Left lung (tissue), 4 donors: ENCODE measurements at regions not wholly inside any gene's neighbourhood (a gene's known extent, or its start where the extent isn't known, plus 50 kb on each side); places are given as distances from the start of the nearest gene placed in this dataset.

Source experiments
- ATAC-seq: fragments of 200-7000 bp; cut with Tn5 transposase; one replicate; pipeline ENCODE4 v1.9.1; 2020; ENCODE audit warnings: moderate library complexity
- DNase-seq, 4 donors: peaks; one replicate each; pipeline ENCODE4 v3.0.0-alpha.2; 2013 to 2020
- H3K27ac ChIP-seq, 2 donors: fragments of 200-600 bp; sonication (generic) in 1 of 2; one replicate each; pipeline versions ENCODE4 v1.5.0 to v1.8.0; 2020 to 2021
- H3K27me3 ChIP-seq, 2 donors: fragments of 200-600 bp; sonication (generic) in 1 of 2; one replicate each; pipeline versions ENCODE4 v1.5.0 to v1.8.0; 2020 to 2021
- H3K36me3 ChIP-seq, 2 donors: fragments of 200-600 bp; sonication (generic) in 1 of 2; one replicate each; pipeline versions ENCODE4 v1.5.0 to v1.8.0; 2020 to 2021
- H3K4me1 ChIP-seq, 2 donors: fragments of 200-600 bp; one replicate each; pipeline ENCODE4 v1.8.0; 2021
- H3K4me3 ChIP-seq, 2 donors: fragments of 200-600 bp; sonication (generic) in 1 of 2; one replicate each; pipeline versions ENCODE4 v1.5.0 to v1.8.0; 2020 to 2021; ENCODE audit warnings: mild to moderate bottlenecking in 1 of 2
- H3K9me3 ChIP-seq, 2 donors: fragments of 200-600 bp; sonication (generic) in 1 of 2; one replicate each; pipeline versions ENCODE4 v1.5.0 to v1.8.0; 2020 to 2021
- CTCF ChIP-seq, 2 donors: fragments of 200-600 bp; sonication (generic) in 1 of 2; IDR thresholded peaks; one replicate each; pipeline versions ENCODE4 v1.5.0 to v1.8.0; 2021; ENCODE audit warnings: antibody characterized with exemption in 2 of 2
- intact Hi-C, 2 donors: fragments of 100-400 bp; cut with DNase I; formaldehyde crosslinking; loops; one replicate each; pipeline versions ENCODE4 v1.11.2 to v1.14.2; 2022
- donor health status: DM: no; HTN: yes; CAD: no.
- donor health status: DM: no; HTN: no; CAD: no.

- Histone ChIP-seq H3K4me1 (no peaks in the 10 kb centered on the region), H3K27me3 (peaks cover 0 to 16% of the 10 kb centered on the region in 2 donors), H3K36me3 (no peaks in the 10 kb centered on the region), H3K4me3 (no peak overlapping the region), H3K9me3 (no peaks in the 10 kb centered on the region), H3K27ac (no peak overlapping the region)
- ATAC-seq (no peak), DNase-seq (no peak)
- intact Hi-C loops: no loop called here
- no peak for TF ChIP-seq CTCF (IDR thresholded peaks at IDR 0.05)
Measured at GRCh38 chr10:6699336-6699735, 119.3 kb upstream of the PRKCQ start.

- DNase-seq: no peak
- Histone ChIP-seq H3K4me1 (no peaks in the 10 kb centered on the region), H3K27ac (no peak overlapping the region), H3K27me3 (no peaks in the 10 kb centered on the region), H3K4me3 (no peak overlapping the region), H3K36me3 (no peaks in the 10 kb centered on the region), H3K9me3 (no peaks in the 10 kb centered on the region)
- TF ChIP-seq CTCF (IDR thresholded peaks at IDR 0.05): no peak
- no peak for ATAC-seq
- intact Hi-C loops: no loop called here
Measured at GRCh38 chr10:6695519-6695918, 115.4 kb upstream of the PRKCQ start.

- no peak for DNase-seq
- TF ChIP-seq CTCF (IDR thresholded peaks at IDR 0.05): no peak
- intact Hi-C loops: no loop called here
Measured at GRCh38 chr10:6694447-6695140, 114.5 kb upstream of the PRKCQ start.

GRCh38 chr10:6692856-6693255 lies 112.8 kb upstream of the PRKCQ start:
- no peak for DNase-seq
- Histone ChIP-seq H3K9me3 (no peaks in the 10 kb centered on the region), H3K27me3 (no peaks in the 10 kb centered on the region), H3K36me3 (no peaks in the 10 kb centered on the region), H3K4me3 (no peak overlapping the region), H3K27ac (no peak overlapping the region), H3K4me1 (no peaks in the 10 kb centered on the region)
- no peak for TF ChIP-seq CTCF (IDR thresholded peaks at IDR 0.05)
- intact Hi-C loops: no loop called here
- ATAC-seq: no peak

More at GRCh38 chr10:6694447-6695140, 114.5 kb upstream of the PRKCQ start:
- no peaks in the 10 kb centered on the region for H3K36me3 ChIP-seq
- no peaks in the 10 kb centered on the region for H3K9me3 ChIP-seq
- H3K4me3 ChIP-seq: no peak overlapping the region
- ATAC-seq: no peak
- H3K27me3 ChIP-seq: no peaks in the 10 kb centered on the region
- no peak overlapping the region for H3K27ac ChIP-seq
- H3K4me1 ChIP-seq: no peaks in the 10 kb centered on the region

- Histone ChIP-seq H3K27me3 (peaks cover 0 to 4% of the 10 kb centered on the region in 2 donors), H3K27ac (no peak overlapping the region), H3K4me1 (no peaks in the 10 kb centered on the region), H3K4me3 (no peak overlapping the region), H3K9me3 (no peaks in the 10 kb centered on the region), H3K36me3 (no peaks in the 10 kb centered on the region)
- no peak for DNase-seq
- ATAC-seq: no peak
- intact Hi-C loops: no loop called here
- TF ChIP-seq CTCF (IDR thresholded peaks at IDR 0.05): no peak
Measured at GRCh38 chr10:6692103-6692502, 112.0 kb upstream of the PRKCQ start.
